H9 (cell line): ENCODE measurements at regions not wholly inside any gene's neighbourhood (a gene's known extent, or its start where the extent isn't known, plus 50 kb on each side); places are given as distances from the start of the nearest gene placed in this dataset. TPM values are rescaled to one million over a fixed set of nuclear protein-coding genes. Genes with fewer than 3 reads are reported as not detected.

Experiments
- DNase-seq: peaks from one replicate; pipeline ENCODE4 v3.0.0-alpha.2; 2017
- H2AFZ ChIP-seq: one replicate; pipeline ENCODE4 v1.6.1; 2013; ENCODE audit warnings: mild to moderate bottlenecking, low read length, control low read depth, moderate library complexity
- H2AK5ac ChIP-seq: 2 replicates; pipeline ENCODE4 v1.6.1; 2013; ENCODE audit warnings: low read length, control low read depth, mixed read lengths; ENCODE audit not compliant: insufficient read length
- H2BK120ac ChIP-seq: one replicate; pipeline ENCODE4 v1.6.1; 2013; ENCODE audit warnings: low read depth, mild to moderate bottlenecking, low read length, control low read depth, inconsistent platforms; ENCODE audit not compliant: poor library complexity, severe bottlenecking
- H2BK12ac ChIP-seq: 2 replicates; pipeline ENCODE4 v1.6.1; 2013; ENCODE audit warnings: low read length, control low read depth, mixed read lengths, low read depth; ENCODE audit not compliant: insufficient read length
- H2BK15ac ChIP-seq: 2 replicates; pipeline ENCODE4 v1.6.1; 2013; ENCODE audit warnings: low read depth, low read length, control low read depth
- H2BK20ac ChIP-seq: one replicate; pipeline ENCODE4 v1.6.1; 2013; ENCODE audit warnings: low read depth, mild to moderate bottlenecking, low read length, control low read depth, inconsistent platforms; ENCODE audit not compliant: poor library complexity, severe bottlenecking
- H2BK5ac ChIP-seq: 2 replicates; pipeline ENCODE4 v1.6.1; 2013; ENCODE audit warnings: low read length, control low read depth, mixed read lengths; ENCODE audit not compliant: insufficient read length
- H3K14ac ChIP-seq: 2 replicates; pipeline ENCODE4 v1.6.1; 2013; ENCODE audit warnings: low read length, control low read depth; ENCODE audit not compliant: insufficient read depth
- H3K18ac ChIP-seq: 2 replicates; pipeline ENCODE4 v1.6.1; 2013; ENCODE audit warnings: low read depth, mild to moderate bottlenecking, mixed read lengths, low read length, control low read depth; ENCODE audit not compliant: insufficient read length
- H3K23ac ChIP-seq: 2 replicates; pipeline ENCODE4 v1.6.1; 2013; ENCODE audit warnings: low read length, control low read depth, mixed read lengths, low read depth; ENCODE audit not compliant: insufficient read length
- H3K23me2 ChIP-seq: 2 replicates; pipeline ENCODE4 v1.6.1; 2013; ENCODE audit warnings: low read depth, mild to moderate bottlenecking, mixed read lengths, low read length, control low read depth; ENCODE audit not compliant: insufficient read length, poor library complexity, severe bottlenecking
- H3K27ac ChIP-seq: 2 replicates; pipeline ENCODE4 v1.5.1; 2013; ENCODE audit warnings: low read length, control low read depth, mixed read lengths, low read depth; ENCODE audit not compliant: insufficient read length
- H3K27me3 ChIP-seq: 2 replicates; pipeline ENCODE4 v1.6.1; 2013; ENCODE audit warnings: low read length, control low read depth, inconsistent platforms; ENCODE audit not compliant: insufficient read depth
- H3K4ac ChIP-seq: 2 replicates; pipeline ENCODE4 v1.6.1; 2013; ENCODE audit warnings: low read depth, mild to moderate bottlenecking, control low read depth, inconsistent platforms, low read length, moderate library complexity
- H3K4me1 ChIP-seq: 2 replicates; pipeline ENCODE4 v1.6.1; 2013; ENCODE audit warnings: low read length, control low read depth, inconsistent platforms; ENCODE audit not compliant: insufficient read depth
- H3K4me2 ChIP-seq: 2 replicates; pipeline ENCODE4 v1.6.1; 2013; ENCODE audit warnings: low read length, control low read depth, mixed read lengths; ENCODE audit not compliant: insufficient read length, insufficient read depth
- H3K56ac ChIP-seq: 2 replicates; pipeline ENCODE4 v1.6.1; 2013; ENCODE audit warnings: low read depth, mild to moderate bottlenecking, mixed read lengths, low read length, control low read depth; ENCODE audit not compliant: insufficient read length
- H3K79me1 ChIP-seq: 2 replicates; pipeline ENCODE4 v1.6.1; 2013; ENCODE audit warnings: low read depth, mild to moderate bottlenecking, moderate library complexity, low read length, control low read depth, inconsistent platforms; ENCODE audit not compliant: insufficient read depth, poor library complexity, severe bottlenecking
- H3K79me2 ChIP-seq: 2 replicates; pipeline ENCODE4 v1.6.1; 2013; ENCODE audit warnings: low read length, control low read depth, inconsistent platforms; ENCODE audit not compliant: insufficient read depth
- H3K9ac ChIP-seq: 2 replicates; pipeline ENCODE4 v1.6.1; 2013; ENCODE audit warnings: low read length, control low read depth, mixed read lengths; ENCODE audit not compliant: insufficient read length; ENCODE audit errors: extremely low read depth
- H3K9me3 ChIP-seq: one replicate; pipeline ENCODE4 v1.6.1; 2013; ENCODE audit warnings: low read depth, low read length, inconsistent platforms; ENCODE audit not compliant: control insufficient read depth
- H3T11ph ChIP-seq: one replicate; pipeline ENCODE4 v1.6.1; 2013; ENCODE audit warnings: mild to moderate bottlenecking, low read length, control low read depth, inconsistent platforms
- H4K20me1 ChIP-seq: one replicate; pipeline ENCODE4 v1.6.1; 2013; ENCODE audit not compliant: control insufficient read depth, insufficient read length, insufficient read depth
- H4K5ac ChIP-seq: 2 replicates; pipeline ENCODE4 v1.6.1; 2013; ENCODE audit warnings: low read depth, mild to moderate bottlenecking, mixed read lengths, low read length, control low read depth; ENCODE audit not compliant: insufficient read length
- H4K8ac ChIP-seq: replicated peaks from 2 replicates; pipeline ENCODE4 v1.6.1; 2013; ENCODE audit warnings: low read length, control low read depth, mixed read lengths, low read depth; ENCODE audit not compliant: insufficient read length
- H4K91ac ChIP-seq: 2 replicates; pipeline ENCODE4 v1.6.1; 2013; ENCODE audit warnings: low read depth, mild to moderate bottlenecking, moderate library complexity, mixed read lengths, low read length, control low read depth; ENCODE audit not compliant: insufficient read length
- H3K27ac Mint-ChIP-seq, 3 experiments: 2 replicates in 2 of 3; 3 replicates in 1 of 3; pipeline ENCODE4 v1.8.0; 2020 to 2021; ENCODE audit warnings: mixed read lengths in 3 of 3, mild to moderate bottlenecking in 1 of 3, moderate library complexity in 1 of 3
- H3K27me3 Mint-ChIP-seq: 2 replicates; pipeline ENCODE4 v1.8.0; 2021; ENCODE audit warnings: low read depth, mild to moderate bottlenecking, moderate library complexity, mixed read lengths
- H3K36me3 Mint-ChIP-seq, 3 experiments: 2 replicates in 2 of 3; 3 replicates in 1 of 3; pipeline ENCODE4 v1.8.0; 2020 to 2021; ENCODE audit warnings: low read depth in 3 of 3, mixed read lengths in 3 of 3; ENCODE audit not compliant: insufficient read depth in 1 of 3
- H3K4me1 Mint-ChIP-seq, 2 experiments: 2 replicates each; pipeline ENCODE4 v1.8.0; 2020; ENCODE audit warnings: mixed read lengths in 2 of 2
- H3K4me3 Mint-ChIP-seq, 2 experiments: 2 replicates in 1 of 2; 3 replicates in 1 of 2; pipeline ENCODE4 v1.8.0; 2020 to 2021; ENCODE audit warnings: mild to moderate bottlenecking in 2 of 2, mixed read lengths in 2 of 2, moderate library complexity in 1 of 2
- H3K9me3 Mint-ChIP-seq, 2 experiments: 2 replicates in 1 of 2; 3 replicates in 1 of 2; pipeline ENCODE4 v1.8.0; 2020; ENCODE audit warnings: mild to moderate bottlenecking in 2 of 2, mixed read lengths in 2 of 2, moderate library complexity in 1 of 2
- CTCF ChIP-seq: fragments of 200-600 bp; sonication (generic); conservative IDR thresholded peaks from 3 replicates; pipeline ENCODE4 v1.8.0; 2021; ENCODE audit warnings: antibody characterized with exemption, mild to moderate bottlenecking
- WGBS: extraction: QIAGEN DNeasy Blood & Tissue Kit; methylation state at CpG from one replicate; pipeline ENCODE4 v1.1.7; 2013; ENCODE audit warnings: missing lambda C conversion rate, low lambda C conversion rate, mixed read lengths; ENCODE audit not compliant: insufficient read length; ENCODE audit errors: extremely low coverage; 5-methylcytosine and 5-hydroxymethylcytosine counted together
- microRNA-seq: library from miRNA; unstranded; fragments of <30 nt; microRNA quantifications from one replicate; pipeline ENCODE4, GENCODE V29; 2020; ENCODE audit warnings: borderline microRNAs expressed

GRCh38 chr20:25749649-25750048, 53.0 kb upstream of the ZNF337 start:
- Histone ChIP-seq H2BK120ac (no peak overlapping the region), H4K91ac (no peak overlapping the region), H2BK15ac (no peak overlapping the region), H3K9ac (no peak overlapping the region), H3K79me2 (no peaks in the 10 kb centered on the region), H3K18ac (no peak overlapping the region), H3K9me3 (no peaks in the 10 kb centered on the region), H3K27ac (no peak overlapping the region), H3K4me1 (no peaks in the 10 kb centered on the region; the same call in 1 of the 2 replicates), H2BK12ac (no peak overlapping the region), H4K5ac (no peak overlapping the region), H3K56ac (no peak overlapping the region), H3T11ph (no peak overlapping the region), H4K20me1 (no peaks in the 10 kb centered on the region), H3K23me2 (no peaks in the 10 kb centered on the region), H2AFZ (no peak overlapping the region), H2BK5ac (no peak overlapping the region), H2AK5ac (no peak overlapping the region), H3K27me3 (no peaks in the 10 kb centered on the region), H3K14ac (no peak overlapping the region), H2BK20ac (no peak overlapping the region), H3K4ac (no peak overlapping the region), H3K23ac (no peak overlapping the region), H3K4me2 (no peak overlapping the region), H4K8ac (no peak overlapping the region), H3K79me1 (no peaks in the 10 kb centered on the region)
- DNase-seq, result no peak
- H3K27ac Mint-ChIP-seq, result no peak overlapping the region; a peak in 2 of 7 replicates
- peaks cover 0 to 10% of the 10 kb centered on the region in 2 experiments; a peak in 3 of 4 replicates for H3K4me1 Mint-ChIP-seq
- H3K4me3 Mint-ChIP-seq, result no peak overlapping the region
- no peaks in the 10 kb centered on the region for H3K36me3 Mint-ChIP-seq
- no CpG with 5 or more reads among the region's 4 CpGs for WGBS
- TF ChIP-seq CTCF, result no peak
- no peaks in the 10 kb centered on the region; a peak in 2 of 5 replicates for H3K9me3 Mint-ChIP-seq
- H3K27me3 Mint-ChIP-seq, result peaks cover 2% of the 10 kb centered on the region

Small RNA genes lying in the stretch of these regions (microRNA-seq; reads per million reads assigned to microRNA genes)
- gene MIR663A, result not detected
